Left ventricle myocardium inferior (tissue), 1 donor: ENCODE measurements at regions not wholly inside any gene's neighbourhood (a gene's known extent, or its start where the extent isn't known, plus 50 kb on each side); places are given as distances from the start of the nearest gene placed in this dataset.

Experiments used
- DNase-seq: peaks from one replicate; pipeline ENCODE4 v3.0.0-alpha.2; 2020
- H3K27ac ChIP-seq: fragments of 200-600 bp; replicated peaks from 2 replicates; pipeline ENCODE4 v1.8.0; 2021
- H3K27me3 ChIP-seq: fragments of 200-600 bp; 2 replicates; pipeline ENCODE4 v1.8.0; 2021; ENCODE audit warnings: low read depth
- H3K36me3 ChIP-seq: fragments of 200-600 bp; 2 replicates; pipeline ENCODE4 v1.8.0; 2021
- H3K4me1 ChIP-seq: fragments of 200-600 bp; 2 replicates; pipeline ENCODE4 v1.8.0; 2021
- H3K4me3 ChIP-seq: fragments of 200-600 bp; 2 replicates; pipeline ENCODE4 v1.8.0; 2021; ENCODE audit warnings: mild to moderate bottlenecking, moderate library complexity
- H3K9me3 ChIP-seq: fragments of 200-600 bp; replicated peaks from 2 replicates; pipeline ENCODE4 v1.8.0; 2021
- CTCF ChIP-seq: fragments of 200-600 bp; IDR thresholded peaks from 2 replicates; pipeline ENCODE4 v1.8.0; 2021; ENCODE audit warnings: antibody characterized with exemption, mild to moderate bottlenecking, borderline replicate concordance
- intact Hi-C: fragments of 100-400 bp; cut with micrococcal nuclease; formaldehyde crosslinking; loops from one replicate; pipeline ENCODE4 v1.11.0; 2022
- donor health status: DM: no; HTN: yes; CAD: no; lungs with severe emphysema.

- Histone ChIP-seq H3K27me3 (no peaks in the 10 kb centered on the region), H3K9me3 (peaks cover 20% of the 10 kb centered on the region), H3K4me3 (no peak overlapping the region), H3K4me1 (no peaks in the 10 kb centered on the region), H3K27ac (no peak overlapping the region), H3K36me3 (no peaks in the 10 kb centered on the region)
- no peak for DNase-seq
- intact Hi-C loops: no loop called here
- TF ChIP-seq CTCF: no peak
These were observed 370.2 kb downstream of the KIF16B start for GRCh38 chr20:16203096-16203495.

GRCh38 chr20:16201191-16201590, 372.1 kb downstream of the KIF16B start:
- peaks cover 20% of the 10 kb centered on the region for H3K9me3 ChIP-seq
- H3K27ac ChIP-seq: no peak overlapping the region
- no peaks in the 10 kb centered on the region for H3K4me1 ChIP-seq
- no peak for TF ChIP-seq CTCF
- no peaks in the 10 kb centered on the region for H3K36me3 ChIP-seq
- DNase-seq: no peak
- no peak overlapping the region for H3K4me3 ChIP-seq
- intact Hi-C loops: no loop called here
- no peaks in the 10 kb centered on the region for H3K27me3 ChIP-seq

- Histone ChIP-seq H3K4me3 (no peak overlapping the region), H3K9me3 (peaks cover 26% of the 10 kb centered on the region), H3K4me1 (no peaks in the 10 kb centered on the region), H3K27ac (no peak overlapping the region), H3K36me3 (no peaks in the 10 kb centered on the region), H3K27me3 (no peaks in the 10 kb centered on the region)
- TF ChIP-seq CTCF: no peak
- intact Hi-C loops: no loop called here
- no peak for DNase-seq
These were observed 375.6 kb downstream of the KIF16B start for GRCh38 chr20:16197696-16198095.

- Histone ChIP-seq H3K4me1 (no peaks in the 10 kb centered on the region), H3K36me3 (no peaks in the 10 kb centered on the region), H3K27ac (no peak overlapping the region), H3K9me3 (peaks cover 26% of the 10 kb centered on the region), H3K4me3 (no peak overlapping the region), H3K27me3 (no peaks in the 10 kb centered on the region)
- intact Hi-C loops: no loop called here
- DNase-seq: no peak
- no peak for TF ChIP-seq CTCF
These were observed 377.6 kb downstream of the KIF16B start for GRCh38 chr20:16195671-16196070.

GRCh38 chr20:16194617-16195360, 378.5 kb downstream of the KIF16B start:
- H3K9me3 ChIP-seq: peaks cover 22% of the 10 kb centered on the region
- DNase-seq: no peak
- H3K36me3 ChIP-seq: no peaks in the 10 kb centered on the region
- TF ChIP-seq CTCF: no peak
- no peaks in the 10 kb centered on the region for H3K4me1 ChIP-seq
- H3K27ac ChIP-seq: no peak overlapping the region
- no peaks in the 10 kb centered on the region for H3K27me3 ChIP-seq
- intact Hi-C loops: no loop called here
- H3K4me3 ChIP-seq: no peak overlapping the region
